Panc1 (cell line): ENCODE measurements at regions not wholly inside any gene's neighbourhood (a gene's known extent, or its start where the extent isn't known, plus 50 kb on each side); places are given as distances from the start of the nearest gene placed in this dataset.

Experiments
- ATAC-seq: fragments of 200-7000 bp; cut with Tn5 transposase; 2 replicates; pipeline ENCODE4 v1.9.1; 2020; ENCODE audit warnings: mild to moderate bottlenecking, moderate library complexity
- BruUV-seq: library from RNA; stranded (reverse); fragments of 400-500 nt; replicated peaks from 2 replicates; lab custom pipeline; 2021; lab: Mats Ljungman, UMichigan
- CTCF ChIA-PET: fragments of 300-600 bp; sonication (Branson Sonifier 250); formaldehyde crosslinking; loops from one replicate; lab custom pipeline; 2022; ENCODE audit warnings: antibody characterized with exemption; lab: Charles Lee
- POLR2A ChIA-PET: fragments of 300-600 bp; sonication (Branson Sonifier 250); formaldehyde crosslinking; loops from one replicate; lab custom pipeline; 2022; ENCODE audit warnings: antibody characterized with exemption; lab: Charles Lee
- DNase-seq: peaks from one replicate; pipeline ENCODE4 v3.0.0-alpha.2; 2010; ENCODE audit warnings: low read depth, low spot score
- H3K27ac ChIP-seq: 2 replicates; pipeline ENCODE4 v1.5.1; 2011; ENCODE audit warnings: mild to moderate bottlenecking, low read length, inconsistent platforms
- H3K27me3 ChIP-seq: fragments of 200-500 bp; sonication (Bioruptor generic); 2 replicates; pipeline ENCODE4 v1.6.0; 2014; ENCODE audit warnings: low read length, inconsistent platforms; ENCODE audit not compliant: control insufficient read depth, insufficient read depth
- H3K36me3 ChIP-seq: fragments of 200-500 bp; sonication (Bioruptor generic); 2 replicates; pipeline ENCODE4 v1.5.1; 2014; ENCODE audit warnings: inconsistent platforms, mild to moderate bottlenecking, low read length, moderate library complexity; ENCODE audit not compliant: control insufficient read depth, insufficient read depth
- H3K4me1 ChIP-seq: 2 replicates; pipeline ENCODE4 v1.5.1; 2011; ENCODE audit warnings: inconsistent platforms, mild to moderate bottlenecking, low read length, moderate library complexity; ENCODE audit not compliant: control insufficient read depth, insufficient read depth
- H3K4me3 ChIP-seq, 2 experiments: 2 replicates each; pipeline ENCODE4 v1.5.1; 2011 to 2012; ENCODE audit warnings: low read depth in 2 of 2, low read length in 2 of 2, mild to moderate bottlenecking in 2 of 2, inconsistent platforms in 1 of 2, moderate library complexity in 1 of 2
- H3K9me3 ChIP-seq: fragments of 200-500 bp; sonication (Bioruptor generic); 2 replicates; pipeline ENCODE4 v1.5.1; 2014; ENCODE audit warnings: low read depth, mild to moderate bottlenecking, inconsistent platforms, low read length, moderate library complexity; ENCODE audit not compliant: control insufficient read depth, insufficient read depth
- CTCF ChIP-seq: fragments of 450-650 bp; IDR thresholded peaks from 2 replicates; pipeline ENCODE4 v1.5.1; 2017; ENCODE audit warnings: mild to moderate bottlenecking
- POLR2AphosphoS5 ChIP-seq: IDR thresholded peaks from 2 replicates; pipeline ENCODE4 v1.6.1; 2012; ENCODE audit warnings: mild to moderate bottlenecking, low read depth, low read length, moderate library complexity
- REST ChIP-seq, 2 experiments: IDR thresholded peaks; 2 replicates each; pipeline ENCODE4 v1.6.1; 2011 to 2012; ENCODE audit warnings: low read depth in 2 of 2, control low read depth in 1 of 2, low read length in 1 of 2, mild to moderate bottlenecking in 1 of 2, moderate library complexity in 1 of 2; ENCODE audit not compliant: insufficient read depth in 1 of 2
- SIN3A ChIP-seq: IDR thresholded peaks from 2 replicates; pipeline ENCODE4 v1.6.1; 2012; ENCODE audit warnings: low read depth, mild to moderate bottlenecking, low read length, moderate library complexity, borderline replicate concordance; ENCODE audit not compliant: insufficient read depth
- TCF7L2 ChIP-seq: IDR thresholded peaks from 2 replicates; pipeline ENCODE4 v1.6.1; 2011; ENCODE audit warnings: mild to moderate bottlenecking, low read depth, low read length, inconsistent platforms
- in situ Hi-C: cut with HindIII; loops from 2 replicates; pipeline ENCODE4 v1.10.0; 2016; ENCODE audit warnings: low sequenced_read_pairs, low pct_unique_long_range_greater_than_20kb
- intact Hi-C: fragments of 100-400 bp; cut with micrococcal nuclease; formaldehyde crosslinking; loops from one replicate; pipeline ENCODE4 v1.10.0; 2022; ENCODE audit not compliant: unreplicated experiment

GRCh38 chr17:77455111-77455890, 314.5 kb downstream of the SEC14L1 start:
- BruUV-seq, result no TSS peak
- Histone ChIP-seq H3K4me1 (peaks cover 71% of the 10 kb centered on the region), H3K4me3 (no peak overlapping the region), H3K27me3 (no peaks in the 10 kb centered on the region), H3K27ac (no peak overlapping the region), H3K36me3 (no peaks in the 10 kb centered on the region; the same call in 1 of the 2 replicates), H3K9me3 (no peaks in the 10 kb centered on the region)
- no peak for ATAC-seq
- DNase-seq, result no peak
- no peak for TF ChIP-seq TCF7L2
- no peak for TF ChIP-seq POLR2AphosphoS5
- in situ Hi-C loops (no loop called here), intact Hi-C loops (no loop called here)
- ChIA-PET CTCF (no interaction called here), POLR2A (no interaction called here)

GRCh38 chr17:77455891-77456260, 315.1 kb downstream of the SEC14L1 start:
- Histone ChIP-seq H3K4me1 (peaks cover 71% of the 10 kb centered on the region), H3K4me3 (no peak overlapping the region), H3K27me3 (no peaks in the 10 kb centered on the region), H3K36me3 (no peaks in the 10 kb centered on the region; the same call in 1 of the 2 replicates), H3K27ac (no peak overlapping the region), H3K9me3 (no peaks in the 10 kb centered on the region)
- ATAC-seq (no peak), DNase-seq (no peak)
- no TSS peak for BruUV-seq
- POLR2A ChIA-PET, result no interaction called here
- CTCF ChIA-PET, result no interaction called here
- no peak for TF ChIP-seq TCF7L2
- no peak for TF ChIP-seq CTCF
- no peak for TF ChIP-seq REST (IDR thresholded peaks at IDR 0.05; ENCODE audit: insufficient read depth in 1 of 2, low read depth in 2 of 2, low read length in 1 of 2)
- TF ChIP-seq POLR2AphosphoS5, result no peak
- no peak for TF ChIP-seq SIN3A
- intact Hi-C loops, result no loop called here
- in situ Hi-C loops, result no loop called here
